ENCODE measurements at regions not wholly inside any gene's neighbourhood (a gene's known extent, or its start where the extent isn't known, plus 50 kb on each side); places are given as distances from the start of the nearest gene placed in this dataset.

GRCh38 chr2:128624956-128625355 lies 306.3 kb upstream of the HS6ST1 start:
- TF ChIP-seq CTCF (IDR thresholded peaks at IDR 0.05; ENCODE audit: poor library complexity) (no peak), EZH2 (IDR thresholded peaks at IDR 0.05; ENCODE audit: borderline replicate concordance) (no peak), EZH2phosphoT487 (IDR thresholded peaks at IDR 0.05; ENCODE audit: low read depth, severe bottlenecking, unreplicated experiment) (no peak)
